B cell (primary cell): ENCODE measurements at regions not wholly inside any gene's neighbourhood (a gene's known extent, or its start where the extent isn't known, plus 50 kb on each side); places are given as distances from the start of the nearest gene placed in this dataset.

Experiments
- ATAC-seq: fragments of 200-7000 bp; cut with Tn5 transposase; one replicate; pipeline ENCODE4 v1.10.0; 2021; ENCODE audit warnings: low read depth, mild to moderate bottlenecking, moderate number of reproducible peaks, moderate library complexity
- CTCF ChIA-PET: fragments of 350-600 bp; sonication (Branson Sonifier 250); formaldehyde crosslinking; loops from one replicate; lab custom pipeline; 2021; ENCODE audit warnings: antibody characterized with exemption, inconsistent platforms; lab: Charles Lee
- POLR2A ChIA-PET: fragments of 350-600 bp; sonication (Branson Sonifier 250); formaldehyde crosslinking; loops from one replicate; lab custom pipeline; 2021; ENCODE audit warnings: antibody characterized with exemption; lab: Charles Lee
- DNase-seq: peaks from one replicate; pipeline ENCODE4 v3.0.0; 2013
- H2AFZ ChIP-seq: 2 replicates; pipeline ENCODE4 v1.6.1; 2012; ENCODE audit warnings: mild to moderate bottlenecking, low read depth, low read length; ENCODE audit not compliant: insufficient read depth, poor library complexity, severe bottlenecking
- H3K27ac ChIP-seq, 2 donors: 1 replicate in 1 of 2; 2 replicates in 1 of 2; pipeline ENCODE4 v1.5.1; 2012 to 2013; ENCODE audit warnings: low read length in 2 of 2, mild to moderate bottlenecking in 2 of 2, moderate library complexity in 1 of 2
- H3K27me3 ChIP-seq, 4 experiments: fragments of 200-600 bp in 1 of 4; sonication (generic) in 1 of 4; replicated peaks in 1 of 4; 1 replicate in 2 of 4; 2 replicates in 2 of 4; pipeline versions ENCODE4 v1.6.1 to v1.7.0; 2013 to 2016; ENCODE audit warnings: low read length in 3 of 4, mild to moderate bottlenecking in 2 of 4, mixed read lengths in 1 of 4, moderate library complexity in 1 of 4; ENCODE audit not compliant: insufficient read depth in 4 of 4, control insufficient read depth in 3 of 4; ENCODE audit errors: control extremely low read depth in 1 of 4
- H3K36me3 ChIP-seq, 2 experiments: replicated peaks in 1 of 2; 1 replicate in 1 of 2; 2 replicates in 1 of 2; pipeline versions ENCODE4 v1.6.1 to v1.7.1; 2013; ENCODE audit warnings: low read length in 1 of 2; ENCODE audit not compliant: insufficient read depth in 2 of 2, control insufficient read depth in 1 of 2; ENCODE audit errors: control extremely low read depth in 1 of 2, extremely low read depth in 1 of 2
- H3K4me1 ChIP-seq, 2 donors: fragments of 200-600 bp in 1 of 2; sonication (generic) in 1 of 2; 1 replicate in 1 of 2; 2 replicates in 1 of 2; pipeline versions ENCODE4 v1.5.1 to v1.6.1; 2013 to 2017; ENCODE audit warnings: low read length in 2 of 2; ENCODE audit not compliant: control insufficient read depth in 2 of 2, insufficient read depth in 2 of 2
- H3K4me2 ChIP-seq: replicated peaks from 2 replicates; pipeline ENCODE3; 2012; ENCODE audit warnings: mild to moderate bottlenecking, low read depth, low read length; ENCODE audit not compliant: poor library complexity, severe bottlenecking
- H3K4me3 ChIP-seq, 5 experiments: fragments of 200-600 bp in 1 of 5; sonication (generic) in 1 of 5; 1 replicate in 3 of 5; 2 replicates in 2 of 5; pipeline versions ENCODE4 v1.5.1 to v1.7.0; 2011 to 2016; ENCODE audit warnings: low read length in 4 of 5, mild to moderate bottlenecking in 4 of 5, low read depth in 2 of 5, control low read depth in 1 of 5, moderate library complexity in 1 of 5; ENCODE audit not compliant: insufficient read depth in 1 of 5; ENCODE audit errors: control extremely low read depth in 1 of 5, extremely low read depth in 1 of 5
- H3K79me2 ChIP-seq: fragments of 200-600 bp; sonication (generic); one replicate; pipeline ENCODE4 v1.6.0; 2016; ENCODE audit warnings: low read length; ENCODE audit not compliant: control insufficient read depth, insufficient read depth
- H3K9ac ChIP-seq: fragments of 200-600 bp; sonication (generic); 2 replicates; pipeline ENCODE4 v1.6.1; 2017; ENCODE audit warnings: mild to moderate bottlenecking, low read length, moderate library complexity
- H3K9me3 ChIP-seq, 3 donors: one replicate each; pipeline versions ENCODE4 v1.6.1 to v1.7.1; 2013; ENCODE audit warnings: low read length in 2 of 3; ENCODE audit not compliant: control insufficient read depth in 2 of 3, insufficient read depth in 1 of 3; ENCODE audit errors: control extremely low read depth in 1 of 3
- H4K20me1 ChIP-seq: 2 replicates; pipeline ENCODE4 v1.6.0; 2012; ENCODE audit warnings: mild to moderate bottlenecking, low read length; ENCODE audit not compliant: insufficient read depth, control insufficient read depth, poor library complexity, severe bottlenecking
- H3K27ac Mint-ChIP-seq: one replicate; pipeline ENCODE4 v1.8.0; 2021; ENCODE audit warnings: mixed read lengths
- H3K27me3 Mint-ChIP-seq: one replicate; pipeline ENCODE4 v1.8.0; 2021; ENCODE audit warnings: mixed read lengths
- H3K4me1 Mint-ChIP-seq: one replicate; pipeline ENCODE4 v1.8.0; 2021; ENCODE audit warnings: mixed read lengths
- H3K4me3 Mint-ChIP-seq: one replicate; pipeline ENCODE4 v1.8.0; 2021; ENCODE audit warnings: mixed read lengths
- H3K9me3 Mint-ChIP-seq: one replicate; pipeline ENCODE4 v1.8.0; 2022; ENCODE audit warnings: mixed read lengths; ENCODE audit not compliant: insufficient read depth
- EZH2 ChIP-seq: IDR thresholded peaks from 2 replicates; pipeline ENCODE4 v1.6.1; 2012; ENCODE audit warnings: borderline replicate concordance, low read depth, mild to moderate bottlenecking, moderate library complexity, low read length; ENCODE audit not compliant: insufficient read depth, poor library complexity, severe bottlenecking
- WGBS: methylation state at CpG from one replicate; pipeline ENCODE4 v1.1.5; 2013; ENCODE audit warnings: missing lambda C conversion rate; ENCODE audit not compliant: insufficient coverage; 5-methylcytosine and 5-hydroxymethylcytosine counted together
- intact Hi-C: fragments of 100-400 bp; cut with micrococcal nuclease; formaldehyde crosslinking; loops from one replicate; pipeline ENCODE4 v1.10.0; 2022
- TF ChIP-seq, protein P1 (sequence below): fragments of 200-600 bp; IDR thresholded peaks from one replicate; pipeline ENCODE4 v1.8.0; 2022; ENCODE audit warnings: antibody characterized with exemption, mild to moderate bottlenecking

DNA sequence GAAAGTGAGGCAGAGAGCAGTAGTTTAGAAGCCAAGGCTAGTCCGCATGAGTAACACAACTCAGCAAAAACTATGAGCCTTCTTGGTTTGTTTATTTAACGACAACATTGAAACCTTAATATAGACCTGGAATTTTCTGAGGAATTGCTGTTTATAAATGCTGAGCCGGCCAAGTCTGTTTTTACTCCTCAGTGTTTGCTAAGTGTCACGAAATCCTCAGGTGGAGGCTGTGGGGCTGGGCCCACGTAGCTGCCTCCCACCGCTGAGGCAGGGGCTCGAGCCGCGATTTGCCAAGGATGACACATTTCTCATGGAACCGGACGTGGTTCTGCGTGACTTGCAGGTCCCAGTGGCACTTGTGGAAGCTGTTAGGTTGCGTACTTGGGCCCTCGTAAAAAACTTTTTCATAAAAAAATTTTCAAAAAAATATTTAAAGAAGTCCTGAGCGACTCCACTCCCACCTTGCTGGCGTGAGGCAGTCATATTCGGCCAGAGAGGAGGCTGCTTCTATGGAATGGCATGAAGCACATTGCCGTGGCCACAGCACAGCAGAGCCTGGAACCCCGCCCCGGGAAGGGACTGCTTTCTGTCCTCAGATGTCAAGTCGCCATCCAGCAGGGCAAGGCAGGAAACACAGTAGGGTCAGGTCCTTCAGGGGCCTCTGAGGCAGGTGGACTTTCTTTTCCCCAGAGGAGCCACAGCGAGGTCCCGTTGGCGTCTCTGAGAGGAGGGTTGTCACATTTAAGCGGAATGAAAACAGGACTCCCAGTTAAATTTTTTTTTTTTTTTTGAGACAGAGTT is 64.8 kb upstream of the PCSK6 start:
- Histone ChIP-seq H3K4me3 (no peak overlapping the region), H3K79me2 (no peaks in the 10 kb centered on the region), H3K27ac (no peak overlapping the region), H3K36me3 (no peaks in the 10 kb centered on the region), H4K20me1 (no peaks in the 10 kb centered on the region), H3K4me2 (no peak overlapping the region), H3K4me1 (no peaks in the 10 kb centered on the region), H3K9ac (no peak overlapping the region), H3K27me3 (peaks cover 0 to 4% (median 0%) of the 10 kb centered on the region in 4 experiments), H3K9me3 (peaks cover 0 to 5% (median 0%) of the 10 kb centered on the region in 3 donors), H2AFZ (no peak overlapping the region)
- CTCF ChIA-PET, result no interaction called here
- H3K27me3 Mint-ChIP-seq, result peaks cover 22% of the 10 kb centered on the region
- H3K27ac Mint-ChIP-seq, result no peak overlapping the region
- no peaks in the 10 kb centered on the region for H3K9me3 Mint-ChIP-seq
- intact Hi-C loops, result no loop called here
- DNase-seq (no peak), ATAC-seq (no peak)
- POLR2A ChIA-PET, result no interaction called here
- no peaks in the 10 kb centered on the region for H3K4me1 Mint-ChIP-seq
- H3K4me3 Mint-ChIP-seq, result no peak overlapping the region
- WGBS, result 94% methylated on average over 22 of the region's 25 CpGs
- TF ChIP-seq, protein P1, sequence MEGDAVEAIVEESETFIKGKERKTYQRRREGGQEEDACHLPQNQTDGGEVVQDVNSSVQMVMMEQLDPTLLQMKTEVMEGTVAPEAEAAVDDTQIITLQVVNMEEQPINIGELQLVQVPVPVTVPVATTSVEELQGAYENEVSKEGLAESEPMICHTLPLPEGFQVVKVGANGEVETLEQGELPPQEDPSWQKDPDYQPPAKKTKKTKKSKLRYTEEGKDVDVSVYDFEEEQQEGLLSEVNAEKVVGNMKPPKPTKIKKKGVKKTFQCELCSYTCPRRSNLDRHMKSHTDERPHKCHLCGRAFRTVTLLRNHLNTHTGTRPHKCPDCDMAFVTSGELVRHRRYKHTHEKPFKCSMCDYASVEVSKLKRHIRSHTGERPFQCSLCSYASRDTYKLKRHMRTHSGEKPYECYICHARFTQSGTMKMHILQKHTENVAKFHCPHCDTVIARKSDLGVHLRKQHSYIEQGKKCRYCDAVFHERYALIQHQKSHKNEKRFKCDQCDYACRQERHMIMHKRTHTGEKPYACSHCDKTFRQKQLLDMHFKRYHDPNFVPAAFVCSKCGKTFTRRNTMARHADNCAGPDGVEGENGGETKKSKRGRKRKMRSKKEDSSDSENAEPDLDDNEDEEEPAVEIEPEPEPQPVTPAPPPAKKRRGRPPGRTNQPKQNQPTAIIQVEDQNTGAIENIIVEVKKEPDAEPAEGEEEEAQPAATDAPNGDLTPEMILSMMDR, result no peak
- TF ChIP-seq EZH2, result no peak
